Hepatocyte (in vitro differentiated cells): ENCODE measurements at regions not wholly inside any gene's neighbourhood (a gene's known extent, or its start where the extent isn't known, plus 50 kb on each side); places are given as distances from the start of the nearest gene placed in this dataset.
A peak's percentile ranks its signal among the peaks of the same experiment; 100 is the strongest.

Experiments used
- DNase-seq: peaks from one replicate; pipeline ENCODE4 v3.0.0-alpha.2; 2016; ENCODE audit warnings: low spot score
- H2AFZ ChIP-seq: fragments of 200-600 bp; sonication (generic); 2 replicates; pipeline ENCODE4 v1.6.0; 2016; ENCODE audit warnings: antibody characterized with exemption, mild to moderate bottlenecking
- H3K27ac ChIP-seq: fragments of 200-600 bp; sonication (generic); 2 replicates; pipeline ENCODE4 v1.5.1; 2016; ENCODE audit warnings: mild to moderate bottlenecking
- H3K27me3 ChIP-seq: fragments of 200-600 bp; sonication (generic); 2 replicates; pipeline ENCODE4 v1.6.1; 2016
- H3K36me3 ChIP-seq: fragments of 200-600 bp; sonication (generic); replicated peaks from 2 replicates; pipeline ENCODE4 v1.5.1; 2016; ENCODE audit warnings: low read depth; ENCODE audit not compliant: insufficient read depth
- H3K4me1 ChIP-seq: fragments of 200-600 bp; sonication (generic); 2 replicates; pipeline ENCODE4 v1.5.1; 2016; ENCODE audit warnings: mild to moderate bottlenecking, moderate library complexity; ENCODE audit not compliant: insufficient read depth
- H3K4me2 ChIP-seq: fragments of 200-600 bp; sonication (generic); 2 replicates; pipeline ENCODE4 v1.6.0; 2016
- H3K4me3 ChIP-seq: fragments of 200-600 bp; sonication (generic); 2 replicates; pipeline ENCODE4 v1.5.1; 2016; ENCODE audit warnings: mild to moderate bottlenecking
- H3K79me2 ChIP-seq: fragments of 200-600 bp; sonication (generic); 2 replicates; pipeline ENCODE4 v1.6.0; 2017; ENCODE audit warnings: mild to moderate bottlenecking
- H3K9me2 ChIP-seq: fragments of 200-600 bp; sonication (generic); replicated peaks from 2 replicates; pipeline ENCODE4 v1.6.0; 2017; ENCODE audit warnings: mild to moderate bottlenecking; ENCODE audit not compliant: insufficient read depth
- H3K9me3 ChIP-seq: fragments of 200-600 bp; sonication (generic); 2 replicates; pipeline ENCODE4 v1.5.1; 2016; ENCODE audit warnings: low read depth, mild to moderate bottlenecking
- H4K20me1 ChIP-seq: fragments of 200-600 bp; sonication (generic); 2 replicates; pipeline ENCODE4 v1.6.0; 2016; ENCODE audit warnings: mild to moderate bottlenecking; ENCODE audit not compliant: insufficient read depth, poor library complexity, severe bottlenecking
- CTCF ChIP-seq: fragments of 200-600 bp; sonication (generic); IDR thresholded peaks from 2 replicates; pipeline ENCODE4 v1.5.1; 2016; ENCODE audit warnings: antibody characterized with exemption, mild to moderate bottlenecking; ENCODE audit not compliant: poor library complexity
- EZH2 ChIP-seq: fragments of 200-600 bp; sonication (generic); IDR thresholded peaks from 2 replicates; pipeline ENCODE4 v1.6.1; 2016; ENCODE audit warnings: antibody characterized with exemption, mild to moderate bottlenecking, borderline replicate concordance
- EZH2phosphoT487 ChIP-seq: fragments of 200-600 bp; sonication (generic); IDR thresholded peaks from one replicate; pipeline ENCODE4 v1.6.1; 2018; ENCODE audit warnings: antibody characterized with exemption, mild to moderate bottlenecking, low read depth, moderate library complexity; ENCODE audit not compliant: unreplicated experiment, severe bottlenecking
- WGBS: methylation state at CpG from one replicate; pipeline ENCODE4 v1.1.6; 2016; ENCODE audit warnings: low lambda C conversion rate; ENCODE audit errors: missing lambda C conversion rate; 5-methylcytosine and 5-hydroxymethylcytosine counted together

GRCh38 chr18:49668574-49669275 lies 106.9 kb downstream of the LIPG start:
- Histone ChIP-seq H3K79me2 (no peaks in the 10 kb centered on the region), H4K20me1 (no peaks in the 10 kb centered on the region), H3K9me2 (no peaks in the 10 kb centered on the region), H3K4me3 (no peak overlapping the region), H3K27ac (peak overlapping the region; percentile 45), H2AFZ (no peak overlapping the region), H3K4me1 (peaks cover 22% of the 10 kb centered on the region), H3K27me3 (no peaks in the 10 kb centered on the region), H3K9me3 (no peaks in the 10 kb centered on the region), H3K36me3 (no peaks in the 10 kb centered on the region), H3K4me2 (no peak overlapping the region)
- TF ChIP-seq EZH2phosphoT487 (no peak), EZH2 (no peak)
- peak; percentile 61 for DNase-seq
- WGBS = 37% methylated on average over 8 of the region's 8 CpGs

- Histone ChIP-seq H3K4me3 (no peak overlapping the region), H3K4me1 (peaks cover 22% of the 10 kb centered on the region), H3K36me3 (no peaks in the 10 kb centered on the region), H3K9me3 (no peaks in the 10 kb centered on the region), H3K27me3 (no peaks in the 10 kb centered on the region), H3K9me2 (no peaks in the 10 kb centered on the region), H2AFZ (no peak overlapping the region), H3K79me2 (no peaks in the 10 kb centered on the region), H3K27ac (no peak overlapping the region), H4K20me1 (no peaks in the 10 kb centered on the region), H3K4me2 (no peak overlapping the region)
- no peak for DNase-seq
- 74% methylated on average over 6 of the region's 6 CpGs for WGBS
- TF ChIP-seq EZH2 (no peak), CTCF (no peak), EZH2phosphoT487 (no peak)
These were observed 105.6 kb downstream of the LIPG start for GRCh38 chr18:49667462-49667861.

- 51% methylated on average over 4 of the region's 4 CpGs for WGBS
- Histone ChIP-seq H3K36me3 (no peaks in the 10 kb centered on the region), H2AFZ (no peak overlapping the region), H3K27me3 (no peaks in the 10 kb centered on the region), H4K20me1 (no peaks in the 10 kb centered on the region), H3K9me3 (no peaks in the 10 kb centered on the region), H3K9me2 (no peaks in the 10 kb centered on the region), H3K4me3 (no peak overlapping the region), H3K4me2 (no peak overlapping the region), H3K27ac (peak overlapping the region; percentile 3), H3K79me2 (no peaks in the 10 kb centered on the region), H3K4me1 (peaks cover 22% of the 10 kb centered on the region)
- DNase-seq = no peak
- TF ChIP-seq EZH2 (no peak), CTCF (no peak), EZH2phosphoT487 (no peak)
These were observed 104.4 kb downstream of the LIPG start for GRCh38 chr18:49666045-49666775.
